ENCODE measurements at regions not wholly inside any gene's neighbourhood (a gene's known extent, or its start where the extent isn't known, plus 50 kb on each side); places are given as distances from the start of the nearest gene placed in this dataset.

DNA sequence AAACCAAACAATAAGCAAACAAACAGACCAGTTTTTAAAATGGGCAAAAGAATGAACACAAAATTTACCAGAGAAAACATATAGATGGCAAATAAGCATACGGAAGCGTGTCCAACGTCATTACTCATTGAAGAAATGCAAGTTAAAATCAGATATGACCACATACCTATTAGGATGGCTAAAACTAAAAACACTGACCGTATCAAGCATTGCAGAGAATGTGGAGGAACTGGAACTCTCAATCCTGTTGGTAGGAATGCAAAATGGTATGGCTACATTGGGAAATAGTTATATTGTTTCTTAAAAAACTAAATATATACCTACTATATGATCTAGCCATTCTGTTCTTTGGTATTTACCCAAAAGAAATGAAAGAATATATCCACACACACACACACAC lies 129.4 kb upstream of the ACO1 start:
- TF ChIP-seq, protein P1, sequence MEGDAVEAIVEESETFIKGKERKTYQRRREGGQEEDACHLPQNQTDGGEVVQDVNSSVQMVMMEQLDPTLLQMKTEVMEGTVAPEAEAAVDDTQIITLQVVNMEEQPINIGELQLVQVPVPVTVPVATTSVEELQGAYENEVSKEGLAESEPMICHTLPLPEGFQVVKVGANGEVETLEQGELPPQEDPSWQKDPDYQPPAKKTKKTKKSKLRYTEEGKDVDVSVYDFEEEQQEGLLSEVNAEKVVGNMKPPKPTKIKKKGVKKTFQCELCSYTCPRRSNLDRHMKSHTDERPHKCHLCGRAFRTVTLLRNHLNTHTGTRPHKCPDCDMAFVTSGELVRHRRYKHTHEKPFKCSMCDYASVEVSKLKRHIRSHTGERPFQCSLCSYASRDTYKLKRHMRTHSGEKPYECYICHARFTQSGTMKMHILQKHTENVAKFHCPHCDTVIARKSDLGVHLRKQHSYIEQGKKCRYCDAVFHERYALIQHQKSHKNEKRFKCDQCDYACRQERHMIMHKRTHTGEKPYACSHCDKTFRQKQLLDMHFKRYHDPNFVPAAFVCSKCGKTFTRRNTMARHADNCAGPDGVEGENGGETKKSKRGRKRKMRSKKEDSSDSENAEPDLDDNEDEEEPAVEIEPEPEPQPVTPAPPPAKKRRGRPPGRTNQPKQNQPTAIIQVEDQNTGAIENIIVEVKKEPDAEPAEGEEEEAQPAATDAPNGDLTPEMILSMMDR (IDR thresholded peaks at IDR 0.05): no peak
- TF ChIP-seq POLR2A (IDR thresholded peaks at IDR 0.05): no peak

All from thyroid gland (tissue), 4 donors.